ENCODE measurements at regions not wholly inside any gene's neighbourhood (a gene's known extent, or its start where the extent isn't known, plus 50 kb on each side); places are given as distances from the start of the nearest gene placed in this dataset.

DNA sequence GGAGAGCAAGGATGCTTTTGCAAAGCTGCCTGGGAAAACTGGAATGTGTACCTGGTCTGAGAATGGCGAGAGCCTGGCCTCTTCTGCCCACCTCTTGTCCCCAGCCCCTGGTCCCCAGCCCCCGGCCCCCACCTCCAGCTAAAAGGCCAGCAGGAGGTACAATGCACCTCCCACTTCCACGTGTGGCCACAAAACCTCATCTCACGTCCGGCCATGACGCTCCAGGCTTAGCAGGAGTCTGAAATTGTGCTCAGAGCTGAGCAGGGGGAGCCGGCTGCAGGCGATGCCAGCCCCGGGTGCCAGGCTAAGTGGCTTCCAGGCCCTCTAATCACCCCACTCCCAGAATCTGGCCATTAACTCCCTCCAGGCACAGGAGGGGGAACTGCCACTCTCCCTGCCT is 83.1 kb upstream of the PRR20G start:
- no peak for DNase-seq

DNA sequence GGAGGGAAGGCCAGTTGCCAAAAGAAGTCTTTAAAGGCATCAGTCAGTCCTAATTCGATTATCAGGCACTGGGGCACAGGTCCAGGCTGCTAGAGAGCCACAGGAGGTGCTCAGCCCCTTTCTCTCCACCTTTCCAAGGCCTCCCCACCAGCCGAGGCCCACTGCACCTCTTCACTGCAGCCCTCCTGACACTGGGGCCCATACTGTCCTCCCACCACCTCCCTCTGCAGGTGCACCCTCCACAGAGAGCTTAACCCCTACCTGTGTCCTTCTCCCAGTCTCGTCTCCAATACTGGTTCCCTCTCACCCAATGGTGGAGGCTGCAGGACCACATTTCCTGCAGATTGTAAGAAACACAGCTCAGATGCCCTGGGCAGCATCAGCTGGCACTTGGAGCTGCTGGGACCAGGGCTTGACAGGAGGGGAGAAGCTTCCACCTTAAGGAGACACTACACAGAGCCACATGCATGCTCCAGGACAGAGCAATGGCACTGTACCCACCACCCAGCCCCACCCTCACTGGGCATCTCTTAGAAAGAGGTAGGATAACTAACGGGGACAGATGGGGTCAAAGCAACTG is 81.6 kb upstream of the PRR20G start:
- DNase-seq = no peak

DNA sequence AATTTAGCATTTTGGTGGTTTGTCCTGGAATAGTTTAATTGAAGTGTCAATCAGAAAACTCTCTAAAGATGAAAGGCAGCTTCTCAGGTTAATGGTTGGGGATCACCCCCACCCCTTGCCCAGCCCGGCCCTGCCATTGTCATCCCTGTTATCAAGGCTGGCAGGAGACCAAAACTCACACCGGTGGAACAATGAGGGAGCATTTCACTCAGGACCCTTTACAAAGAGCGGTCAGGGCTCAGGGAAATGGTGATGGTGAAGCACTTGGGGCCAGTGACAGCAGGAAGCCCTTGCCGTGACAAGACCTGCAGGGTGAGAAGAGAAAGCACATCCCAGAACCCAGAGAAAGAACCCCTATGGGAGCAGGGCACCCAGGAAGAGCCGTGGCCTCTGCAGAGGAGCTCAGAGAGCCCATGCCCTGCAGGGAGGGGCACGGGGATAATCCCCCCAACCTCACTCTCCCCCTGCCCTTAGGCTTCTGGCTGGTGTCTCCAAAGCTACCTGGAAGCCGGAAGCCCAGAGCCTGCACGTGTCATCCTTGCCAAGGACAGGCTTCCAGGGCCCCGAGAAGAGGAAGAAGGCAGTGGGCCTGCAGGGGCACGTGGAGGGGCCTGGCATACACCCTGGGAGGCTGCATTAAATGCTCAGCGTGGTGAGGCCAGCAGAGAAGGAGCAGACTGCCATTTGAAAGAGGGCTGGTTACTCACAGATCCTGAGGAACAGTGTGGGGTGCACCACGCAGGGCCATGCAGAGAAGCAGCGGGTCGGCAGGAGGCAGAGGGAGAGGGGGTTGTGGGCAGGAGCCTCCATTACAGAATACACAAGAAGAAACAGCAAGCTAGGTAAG is 80.6 kb upstream of the PRR20G start:
- no peak for DNase-seq

DNA sequence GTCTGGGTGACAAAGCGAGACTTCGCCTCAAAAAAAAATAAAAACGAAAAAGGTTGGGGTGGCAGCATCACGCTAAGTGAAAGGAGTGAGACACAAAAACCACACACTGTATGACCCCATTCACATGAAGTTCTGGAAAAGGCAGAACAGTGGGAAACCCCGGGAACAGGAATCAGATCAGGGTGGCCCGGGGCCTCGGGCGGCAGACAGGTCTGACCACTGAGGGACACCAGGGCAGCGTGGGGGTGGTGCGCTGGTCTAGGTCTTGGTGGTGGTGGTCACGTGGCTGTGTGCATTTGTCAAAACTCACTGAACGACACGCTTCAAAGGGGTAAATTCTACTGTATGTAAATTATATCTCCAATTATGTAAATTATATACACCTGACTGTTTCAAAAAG is 79.7 kb upstream of the PRR20G start:
- no peak for DNase-seq

DNA sequence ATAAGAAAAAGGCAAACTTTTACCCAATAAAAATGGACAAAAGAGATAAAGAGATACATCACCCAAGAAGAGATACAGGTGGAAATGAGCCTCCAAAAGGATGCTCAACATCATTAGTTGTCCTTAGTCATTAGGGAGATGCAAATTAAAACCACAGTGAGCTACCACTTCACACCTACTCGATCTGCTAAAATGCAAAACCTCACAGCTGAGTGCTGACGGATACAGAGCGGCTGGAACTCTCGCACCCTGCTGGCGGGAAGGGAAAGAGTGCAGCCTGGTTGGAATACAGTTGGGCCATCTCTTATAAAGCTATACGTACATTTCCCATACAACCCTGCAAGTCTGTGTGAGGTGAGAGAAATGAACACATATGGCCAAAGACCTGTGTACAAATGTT is 78.5 kb upstream of the PRR20G start:
- no peak for DNase-seq

DNA sequence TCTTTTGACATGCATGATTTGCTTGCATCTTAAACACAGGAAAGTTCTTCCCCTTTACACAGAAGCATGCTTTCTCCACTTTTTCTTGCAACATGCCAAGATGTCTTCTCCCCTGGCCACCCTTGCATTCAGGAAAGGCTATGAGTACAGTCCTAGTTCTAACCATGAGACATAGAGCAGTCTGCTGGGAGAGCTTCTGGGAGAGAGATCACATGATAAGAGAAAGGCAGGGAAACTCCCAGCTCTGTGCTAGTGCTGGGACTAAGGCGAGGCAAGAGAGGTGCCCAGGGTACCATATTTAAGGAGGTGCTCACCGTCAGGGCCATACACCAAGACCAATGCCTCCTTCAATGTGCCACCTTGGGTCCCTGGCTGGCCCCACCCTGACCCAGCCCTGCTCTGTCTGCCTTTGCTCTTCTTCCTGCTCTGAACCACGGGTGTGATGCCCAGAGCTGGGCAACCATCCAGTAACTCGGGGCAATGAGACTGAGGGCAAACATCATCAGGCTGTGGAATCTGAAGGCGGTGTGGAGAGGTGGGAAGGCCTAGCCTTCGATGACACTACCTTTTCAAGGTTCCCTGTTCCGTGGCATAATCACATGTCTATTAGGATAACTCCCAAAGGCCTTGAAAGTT is 77.4 kb upstream of the PRR20G start:
- no peak for DNase-seq

DNA sequence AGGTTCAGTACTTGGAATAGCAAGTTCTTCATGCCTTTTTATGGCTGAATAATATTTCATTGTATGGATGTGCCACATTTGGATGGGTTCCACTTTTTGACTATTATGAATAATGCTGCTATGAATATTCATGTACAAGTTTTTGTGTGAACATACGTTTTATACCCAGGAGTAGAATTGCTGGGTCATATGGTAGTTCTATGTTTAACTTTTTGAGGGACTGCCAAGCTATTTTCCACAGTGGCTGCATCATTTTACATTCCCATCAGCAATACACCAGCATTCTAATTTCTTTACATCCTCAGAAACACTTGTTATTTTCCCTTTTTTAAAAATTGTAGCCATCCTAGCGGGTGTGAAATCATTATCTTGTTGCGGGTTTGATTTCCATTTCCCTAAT is 76.0 kb upstream of the PRR20G start:
- no peak for DNase-seq

DNA sequence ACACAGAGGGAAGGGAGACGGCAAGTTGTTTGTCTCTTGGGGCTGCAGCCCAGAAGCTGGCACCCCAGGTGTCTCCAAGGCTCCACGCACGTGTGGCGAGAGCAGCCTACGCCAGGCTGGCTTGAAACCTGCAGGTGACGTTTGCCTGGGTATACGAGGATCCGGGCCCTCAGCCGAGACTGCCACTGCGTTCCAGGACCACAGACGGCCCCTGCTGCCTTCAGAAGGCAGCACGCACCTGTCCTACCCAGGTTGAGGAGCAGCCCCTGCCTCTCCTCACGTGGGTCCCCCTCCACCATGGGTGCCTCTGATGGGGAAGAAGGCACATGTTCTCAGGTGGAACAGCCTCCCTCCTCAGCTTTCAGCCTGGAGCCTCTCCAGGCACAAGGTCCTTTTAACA is 75.3 kb upstream of the PRR20G start:
- no peak for DNase-seq

DNA sequence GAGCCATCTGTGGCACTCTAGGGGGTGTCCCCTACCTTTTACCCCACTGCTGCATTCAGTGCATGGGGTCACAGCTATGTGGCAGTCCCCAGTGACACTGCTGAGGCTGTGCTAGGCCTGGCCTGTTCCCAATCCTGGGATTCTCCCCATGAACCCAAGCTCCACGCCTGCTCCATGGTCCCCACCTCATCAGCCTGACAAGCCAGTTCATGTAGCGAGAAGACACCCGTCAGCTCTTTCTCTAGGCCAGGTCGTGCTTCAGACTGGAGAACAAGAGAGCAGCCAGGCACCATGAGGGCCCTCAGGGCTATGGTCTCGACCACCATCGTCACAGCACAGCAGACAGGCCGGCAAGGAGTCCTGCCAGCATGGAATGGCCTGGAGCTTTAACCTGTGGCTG is 72.8 kb upstream of the PRR20G start:
- no peak for DNase-seq

DNA sequence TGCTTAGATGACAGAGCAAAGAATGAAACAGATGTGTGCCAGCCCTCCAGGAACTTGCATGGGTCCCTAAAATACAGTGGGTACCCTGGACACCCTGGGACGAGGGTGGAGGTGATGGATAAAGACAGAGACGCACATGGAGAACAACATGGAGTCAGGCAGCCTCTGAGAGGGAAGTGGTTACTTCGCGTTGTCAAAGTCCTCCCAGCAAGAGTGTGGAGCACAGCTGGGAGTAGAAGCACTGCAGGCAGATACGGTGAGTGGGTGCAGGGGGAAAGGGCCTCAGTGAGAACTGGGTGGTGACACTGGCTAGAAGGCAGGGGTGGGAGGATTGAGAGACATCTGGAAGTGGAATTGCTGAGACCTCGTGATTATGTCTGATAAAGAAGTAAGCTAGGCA is 70.8 kb upstream of the PRR20G start:
- no peak for DNase-seq

DNA sequence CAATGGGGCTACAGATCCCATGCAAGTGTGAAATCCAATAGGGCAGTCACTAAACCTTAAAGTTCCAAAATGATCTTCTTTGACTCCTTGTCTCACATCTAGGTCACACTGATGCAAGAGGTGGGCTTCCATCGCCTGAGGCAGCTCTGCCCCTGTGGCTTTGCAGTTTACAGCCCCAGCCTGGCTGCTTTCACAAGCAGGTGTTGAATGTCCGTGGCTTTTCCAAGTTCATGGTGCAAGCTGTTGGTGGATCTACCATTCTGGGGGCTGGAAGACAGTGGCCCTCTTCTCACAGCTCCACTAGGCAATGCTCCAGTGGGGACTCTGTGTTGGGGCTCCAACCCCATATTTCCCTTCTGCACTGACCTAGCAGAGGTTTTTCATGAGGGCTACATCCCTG is 68.5 kb upstream of the PRR20G start:
- no peak for DNase-seq

DNA sequence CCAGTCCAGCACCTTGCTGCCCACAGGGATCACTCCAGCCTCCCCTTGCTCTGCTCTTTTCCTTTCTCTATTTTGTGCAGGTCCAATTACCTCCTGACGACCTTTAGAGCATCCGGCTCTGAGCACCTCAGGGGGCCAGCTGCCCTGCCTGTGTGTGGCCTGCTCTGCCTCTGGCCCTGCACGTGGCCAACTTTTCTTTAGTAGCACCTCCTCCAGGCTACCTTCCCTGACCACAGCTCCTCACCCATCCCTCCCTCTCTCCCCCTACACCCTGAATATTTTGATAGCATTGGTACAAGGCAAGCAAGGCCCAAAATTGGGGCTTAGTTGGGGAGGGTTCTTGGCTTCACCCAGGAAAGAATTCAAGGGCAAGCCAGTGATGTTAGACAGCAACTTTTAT is 66.9 kb upstream of the PRR20G start:
- no peak for DNase-seq

DNA sequence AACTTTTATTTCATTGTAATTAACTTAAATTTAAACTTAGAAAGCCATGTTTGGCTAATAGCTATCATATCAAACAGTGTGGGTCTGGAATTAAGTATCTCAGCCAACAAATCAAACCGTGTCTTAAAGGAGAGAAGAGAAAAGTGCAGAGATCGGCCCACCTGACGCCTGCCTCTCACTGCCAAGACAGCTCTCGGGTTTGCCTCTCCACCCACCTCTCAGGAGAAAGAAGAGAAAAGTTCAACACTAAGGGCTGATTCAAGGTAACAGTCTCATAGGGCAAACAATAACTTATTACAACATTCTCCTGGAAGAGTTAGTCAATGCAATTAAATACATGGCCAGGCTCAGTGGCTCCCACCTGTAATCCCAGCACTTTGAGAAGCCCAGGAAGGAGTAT is 64.8 kb upstream of the PRR20G start:
- no peak for DNase-seq

DNA sequence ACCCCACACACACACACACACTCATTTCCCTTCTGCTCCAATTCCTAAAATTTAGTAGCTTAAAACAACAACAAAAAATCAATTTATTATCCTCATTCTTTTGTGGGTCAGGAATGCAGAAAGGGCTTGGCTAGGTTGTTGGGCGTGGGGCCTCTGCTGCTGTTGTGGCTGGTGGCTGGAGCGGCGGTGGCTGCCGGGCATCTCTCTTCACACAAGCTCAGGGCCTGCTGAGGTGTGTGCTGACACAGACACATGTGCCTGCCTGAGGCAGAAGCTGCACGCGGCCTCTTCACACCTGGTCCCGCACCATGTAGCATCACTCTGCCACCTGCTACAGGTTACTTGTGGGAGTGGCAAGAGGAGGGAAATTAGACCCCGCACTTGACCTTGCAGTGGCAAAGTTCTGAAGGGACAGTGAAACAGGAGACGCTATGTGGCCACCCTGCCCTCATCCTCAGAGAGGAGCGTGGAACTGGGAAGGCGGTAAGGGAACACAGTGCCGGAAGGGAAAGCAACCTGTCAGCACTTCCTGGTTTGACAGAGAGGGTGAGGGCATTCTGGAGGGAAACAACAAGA is 64.0 kb upstream of the PRR20G start:
- no peak for DNase-seq

DNA sequence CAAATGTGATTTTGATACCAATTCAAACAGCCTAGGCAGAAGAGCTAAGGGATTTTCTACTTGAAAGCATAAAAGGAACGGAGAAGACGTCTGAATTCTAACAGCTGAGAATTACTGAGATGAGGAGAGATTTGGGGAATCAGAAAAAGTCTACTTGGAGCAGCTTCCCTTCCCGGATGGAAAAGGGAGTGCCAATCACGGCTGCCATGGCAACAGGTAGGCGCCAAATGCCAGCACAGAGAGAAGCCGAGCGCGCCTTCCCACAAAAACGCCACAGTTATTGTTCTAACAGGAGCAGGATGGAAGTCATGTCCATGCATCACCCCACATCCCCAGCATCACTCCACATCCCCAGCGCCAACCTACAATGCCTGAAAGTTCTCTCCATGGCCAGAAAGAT is 63.5 kb upstream of the PRR20G start:
- no peak for DNase-seq

DNA sequence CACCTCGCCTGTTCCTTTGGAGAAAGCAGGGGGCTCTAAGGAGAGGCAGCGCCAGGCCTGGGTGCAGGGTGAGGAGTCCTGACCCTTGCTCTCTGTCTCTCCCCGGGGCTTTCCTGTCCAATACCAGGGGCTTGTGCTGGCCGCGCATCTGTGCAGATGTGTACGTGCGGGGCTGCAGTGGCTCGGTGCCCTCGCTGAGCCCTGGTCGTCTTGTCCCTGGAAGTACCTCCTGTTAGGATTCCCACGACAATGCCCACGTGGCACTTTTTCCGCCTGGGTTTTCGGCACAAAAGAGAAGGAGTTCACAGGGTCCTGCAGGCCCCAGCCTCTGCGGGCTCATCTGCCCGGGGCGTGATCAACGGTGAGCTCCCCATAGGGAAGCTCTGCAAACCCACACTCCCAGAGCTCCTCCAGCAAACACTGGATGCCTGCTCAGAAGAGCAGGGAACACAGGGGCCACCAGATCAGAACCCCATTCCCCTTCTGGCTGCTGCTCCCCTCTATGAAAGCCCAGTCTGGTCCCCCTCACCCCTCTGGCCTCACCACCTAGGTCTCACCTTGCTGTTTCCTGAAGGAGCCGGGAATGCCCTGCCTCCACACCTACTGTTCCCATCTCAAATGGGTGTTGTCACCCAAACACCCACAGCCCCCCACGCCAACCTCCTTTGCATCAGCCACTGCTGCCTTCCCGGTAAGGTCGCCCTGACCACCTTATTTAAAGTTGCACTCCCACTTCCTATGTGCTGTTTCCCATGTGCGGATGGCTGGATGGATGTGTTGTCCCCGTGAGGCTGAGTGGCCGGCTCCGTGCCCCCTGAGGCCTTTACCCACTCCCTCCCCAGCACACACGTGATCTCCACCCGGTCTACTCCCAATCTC is 62.6 kb upstream of the PRR20G start:
- no peak for DNase-seq

DNA sequence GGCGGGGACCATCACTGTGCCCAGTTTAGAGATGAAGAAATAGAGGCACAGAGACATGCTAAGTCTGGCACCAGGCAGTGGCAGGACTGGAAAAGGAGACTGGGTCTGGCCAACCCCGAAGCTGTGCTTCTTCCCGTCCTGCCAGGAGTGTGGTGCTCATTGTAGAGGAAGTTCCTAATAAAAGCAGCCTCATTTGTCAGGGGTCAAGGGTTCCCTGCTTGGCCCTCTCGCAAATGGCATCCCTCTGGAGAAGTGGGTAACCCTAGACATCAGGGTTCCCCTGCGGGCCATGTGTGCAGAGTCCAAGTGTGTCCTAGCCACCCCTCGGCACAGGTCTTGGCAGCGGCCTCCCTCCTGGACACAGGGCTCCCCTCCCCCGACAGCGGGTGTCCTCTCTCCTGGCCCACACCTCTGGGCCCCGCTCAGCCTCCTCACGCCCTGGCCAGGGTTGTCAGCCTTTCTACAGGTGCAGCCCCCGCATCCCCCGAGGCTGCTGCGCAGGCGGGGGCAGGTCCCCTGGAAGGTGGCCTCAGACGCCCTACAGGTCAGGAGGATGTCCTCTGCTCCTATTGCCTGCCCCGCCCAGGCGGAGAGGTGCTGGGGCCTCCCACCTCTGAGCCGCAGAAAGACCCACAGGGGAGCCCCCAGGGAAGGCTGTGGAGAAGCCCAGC is 61.8 kb upstream of the PRR20G start:
- no peak for DNase-seq

DNA sequence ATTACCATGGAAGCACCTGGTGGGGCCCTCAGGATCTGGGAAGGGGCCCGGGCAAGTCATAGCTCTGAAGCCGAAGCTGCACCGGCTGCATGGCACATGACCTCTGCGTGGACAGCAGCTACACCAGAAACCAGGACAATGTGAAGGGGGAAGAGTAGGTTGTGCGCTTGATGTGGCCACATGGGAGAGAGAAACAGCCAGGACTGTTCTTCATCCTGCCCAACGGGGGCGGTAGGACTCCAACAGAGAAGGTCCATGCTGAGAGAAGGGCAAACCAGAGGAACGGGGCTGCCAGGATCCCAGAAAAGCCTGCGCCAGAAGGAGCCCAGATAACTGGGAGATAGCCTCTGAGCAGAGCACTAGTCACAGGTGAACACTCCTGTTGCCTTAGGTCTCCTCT is 54.9 kb upstream of the PRR20G start:
- DNase-seq = no peak

DNA sequence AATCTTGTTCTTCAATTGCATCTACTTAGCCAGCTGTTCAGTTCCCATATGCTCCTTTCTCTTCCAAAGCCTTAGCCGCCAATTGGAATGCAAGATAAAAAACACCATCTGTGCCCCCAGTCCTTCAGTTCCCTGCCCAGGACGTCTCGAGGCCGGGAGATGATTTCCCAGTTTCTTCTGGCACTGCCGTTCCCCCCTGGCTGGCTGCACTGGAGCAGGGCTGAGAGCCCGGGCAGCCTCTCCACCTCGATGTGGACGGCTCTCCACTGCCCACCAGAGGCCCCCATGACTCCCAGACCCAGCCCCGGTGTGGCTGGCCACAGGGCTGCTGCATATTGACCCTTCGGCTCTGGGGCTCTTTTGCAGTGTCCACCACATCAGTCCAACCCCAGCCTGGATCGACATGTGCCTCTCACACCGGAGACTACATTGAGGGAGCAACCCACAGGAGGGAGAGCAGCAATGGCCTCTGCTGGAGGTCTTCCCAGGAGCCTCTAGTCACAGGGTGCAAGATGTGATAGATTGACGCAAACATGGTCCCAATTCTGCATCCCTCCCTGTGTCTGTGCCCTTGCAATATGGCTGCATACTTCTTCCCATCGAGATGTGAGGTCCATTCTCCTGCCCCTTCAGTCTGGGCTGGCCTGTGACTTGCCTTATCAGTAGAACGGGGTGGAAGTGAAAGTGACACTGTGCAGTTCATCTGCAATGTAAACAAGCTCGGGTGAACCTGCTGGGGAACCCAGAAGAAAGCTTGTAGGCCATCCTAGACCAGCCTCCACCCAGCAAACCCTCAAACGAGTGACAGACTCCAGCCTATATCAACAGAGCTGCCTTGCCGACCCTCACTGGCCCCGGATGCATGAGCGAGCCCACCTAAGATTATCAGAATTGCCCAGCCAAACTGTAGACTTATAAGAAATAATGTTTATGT is 52.3 kb upstream of the PRR20G start:
- no peak for DNase-seq

DNA sequence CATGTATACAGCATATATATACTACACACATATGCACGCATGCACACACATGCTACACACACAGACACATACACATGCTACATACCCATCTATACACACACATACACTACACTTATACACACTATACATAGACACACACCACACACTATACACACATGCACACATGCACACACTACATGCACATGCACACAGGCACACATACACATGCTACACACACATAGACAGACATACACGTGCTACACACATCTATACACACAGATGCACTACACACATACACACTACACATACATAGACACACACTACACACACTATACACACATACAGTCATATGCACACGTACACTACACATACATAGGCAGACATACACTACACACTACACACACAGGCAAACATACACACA is 51.2 kb upstream of the PRR20G start:
- no peak for DNase-seq

DNA sequence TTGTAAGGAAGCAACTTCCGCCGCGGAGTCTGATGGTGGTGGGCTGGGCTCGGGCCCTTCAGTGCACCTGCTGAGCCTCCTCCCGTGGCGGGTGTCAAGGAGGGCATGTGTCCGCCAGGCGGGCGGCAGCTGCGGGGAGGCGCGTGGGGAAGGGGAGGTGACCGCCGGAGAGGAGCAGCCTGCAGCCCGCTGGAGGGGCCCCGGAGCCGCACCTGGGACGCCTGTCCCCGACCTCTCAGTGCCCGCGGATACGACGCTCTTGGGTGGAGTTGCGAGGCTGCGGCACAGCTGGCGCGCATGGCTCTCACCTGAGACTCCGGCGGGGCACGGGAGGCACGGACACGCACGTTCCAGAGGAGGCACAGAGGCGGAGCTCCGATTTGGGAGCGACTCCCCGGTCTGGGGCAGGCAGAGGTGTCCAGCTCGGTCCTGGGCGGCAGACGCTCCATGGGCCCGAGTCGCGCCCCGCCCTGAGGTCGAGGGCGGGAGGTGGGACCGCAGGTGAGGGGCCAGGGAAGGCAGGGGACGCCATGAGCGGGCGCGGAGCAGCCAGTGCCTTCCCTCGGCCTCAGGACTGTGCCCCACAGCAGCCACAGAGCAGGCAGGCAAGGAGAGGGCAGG is 50.2 kb upstream of the PRR20G start:
- no peak for DNase-seq
